ENCODE measurements at regions not wholly inside any gene's neighbourhood (a gene's known extent, or its start where the extent isn't known, plus 50 kb on each side); places are given as distances from the start of the nearest gene placed in this dataset.

DNA sequence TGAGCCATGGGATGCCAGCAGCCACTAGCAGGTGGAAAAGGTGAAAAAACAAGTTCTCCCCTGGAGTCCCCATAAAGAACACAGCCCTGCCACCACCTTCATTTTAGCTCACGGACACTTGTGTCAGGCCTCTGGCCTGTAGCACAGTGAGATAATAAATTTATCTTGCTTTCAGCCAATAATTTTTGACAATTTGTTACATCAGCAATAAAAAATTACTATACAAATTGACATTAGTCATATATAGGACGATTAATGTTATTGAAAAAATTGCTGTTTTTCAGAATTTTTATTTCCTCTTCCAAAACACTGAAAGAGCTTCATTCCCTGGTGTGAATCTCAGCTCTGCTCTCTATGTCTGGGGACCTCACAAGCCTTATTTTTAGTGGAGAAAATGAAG, 152.9 kb upstream of the ETV3 start:
- Histone ChIP-seq H3K27me3 (peaks cover 19% of the 10 kb centered on the region), H3K36me3 (no peaks in the 10 kb centered on the region), H3K4me3 (ENCODE audit: low read depth, low read length) (no peak overlapping the region), H3K4me1 (no peaks in the 10 kb centered on the region), H3K9me3 (no peaks in the 10 kb centered on the region)
- no peak for DNase-seq
- TF ChIP-seq, protein P1, sequence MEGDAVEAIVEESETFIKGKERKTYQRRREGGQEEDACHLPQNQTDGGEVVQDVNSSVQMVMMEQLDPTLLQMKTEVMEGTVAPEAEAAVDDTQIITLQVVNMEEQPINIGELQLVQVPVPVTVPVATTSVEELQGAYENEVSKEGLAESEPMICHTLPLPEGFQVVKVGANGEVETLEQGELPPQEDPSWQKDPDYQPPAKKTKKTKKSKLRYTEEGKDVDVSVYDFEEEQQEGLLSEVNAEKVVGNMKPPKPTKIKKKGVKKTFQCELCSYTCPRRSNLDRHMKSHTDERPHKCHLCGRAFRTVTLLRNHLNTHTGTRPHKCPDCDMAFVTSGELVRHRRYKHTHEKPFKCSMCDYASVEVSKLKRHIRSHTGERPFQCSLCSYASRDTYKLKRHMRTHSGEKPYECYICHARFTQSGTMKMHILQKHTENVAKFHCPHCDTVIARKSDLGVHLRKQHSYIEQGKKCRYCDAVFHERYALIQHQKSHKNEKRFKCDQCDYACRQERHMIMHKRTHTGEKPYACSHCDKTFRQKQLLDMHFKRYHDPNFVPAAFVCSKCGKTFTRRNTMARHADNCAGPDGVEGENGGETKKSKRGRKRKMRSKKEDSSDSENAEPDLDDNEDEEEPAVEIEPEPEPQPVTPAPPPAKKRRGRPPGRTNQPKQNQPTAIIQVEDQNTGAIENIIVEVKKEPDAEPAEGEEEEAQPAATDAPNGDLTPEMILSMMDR (IDR thresholded peaks at IDR 0.05; ENCODE audit: low read depth, low read length), result no peak

DNA sequence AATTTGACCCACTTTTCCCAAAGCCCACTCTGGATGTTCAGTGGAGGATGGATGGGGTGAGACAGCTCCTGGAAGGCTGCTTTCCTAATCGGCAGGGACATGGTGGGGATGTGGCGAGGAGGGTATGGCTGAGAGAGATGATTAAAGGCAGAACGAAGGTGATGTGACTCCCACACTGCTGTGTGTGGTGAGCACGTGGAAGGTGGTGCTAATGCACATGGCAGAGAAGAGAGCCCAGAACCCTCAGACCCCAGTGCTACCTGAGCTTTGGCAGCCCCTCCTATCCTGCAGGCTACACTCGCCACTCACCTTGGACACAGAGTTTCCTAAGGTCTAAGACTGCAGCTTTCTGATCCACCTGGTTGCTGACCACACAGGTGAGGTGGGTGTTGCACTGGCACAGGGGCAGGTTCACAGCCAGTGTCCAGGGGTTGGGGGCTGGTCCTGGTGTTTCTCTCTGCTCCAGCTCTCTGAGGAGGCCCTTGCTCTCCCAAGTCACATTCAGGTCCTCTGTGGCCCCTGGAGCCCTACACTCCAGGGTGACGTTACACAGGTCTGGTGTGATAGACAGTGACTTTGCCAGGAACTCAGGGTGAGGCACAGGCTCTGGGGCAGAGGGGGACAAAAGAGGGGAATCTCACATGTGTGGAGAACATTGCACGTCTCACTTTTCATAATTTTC, 151.4 kb upstream of the ETV3 start:
- H3K9me3 ChIP-seq, result no peaks in the 10 kb centered on the region
- H3K36me3 ChIP-seq, result no peaks in the 10 kb centered on the region
- TF ChIP-seq, protein P1 (IDR thresholded peaks at IDR 0.05; ENCODE audit: low read depth, low read length), result no peak
- H3K27me3 ChIP-seq, result peaks cover 15% of the 10 kb centered on the region; the same call in 1 of the 2 replicates
- DNase-seq, result no peak
- H3K4me1 ChIP-seq, result no peaks in the 10 kb centered on the region
- H3K4me3 ChIP-seq (ENCODE audit: low read depth, low read length), result no peak overlapping the region

GRCh38 chr1:157288996-157289395, 150.8 kb upstream of the ETV3 start:
- H3K27me3 ChIP-seq, result peaks cover 15% of the 10 kb centered on the region; the same call in 1 of the 2 replicates
- no peak for DNase-seq
- TF ChIP-seq, protein P1 (IDR thresholded peaks at IDR 0.05; ENCODE audit: low read depth, low read length), result no peak

DNA sequence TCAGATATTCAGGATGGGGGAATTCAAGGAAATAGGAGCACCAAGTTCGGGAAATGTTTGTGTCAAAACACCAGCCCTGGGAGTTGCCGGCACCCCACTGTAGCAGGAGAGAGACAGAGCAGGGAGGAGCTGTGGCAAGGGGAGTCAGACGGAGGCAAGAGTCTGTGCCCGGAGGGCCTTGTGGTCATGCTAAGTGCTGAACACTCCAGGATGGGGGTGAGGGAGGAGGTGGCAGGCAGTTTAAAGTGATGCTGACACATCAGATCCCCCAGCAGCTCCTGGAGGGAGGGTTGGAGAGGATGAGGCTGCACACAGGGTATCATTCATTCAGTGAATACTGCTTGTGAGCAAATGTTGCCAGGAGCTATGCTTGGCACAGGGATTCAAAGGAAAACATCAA, 150.3 kb upstream of the ETV3 start:
- no peak for DNase-seq
- peaks cover 15% of the 10 kb centered on the region; the same call in 1 of the 2 replicates for H3K27me3 ChIP-seq

More at GRCh38 chr1:157288996-157289395, 150.8 kb upstream of the ETV3 start:
- Histone ChIP-seq H3K9me3 (no peaks in the 10 kb centered on the region), H3K4me1 (no peaks in the 10 kb centered on the region), H3K4me3 (ENCODE audit: low read depth, low read length) (no peak overlapping the region), H3K36me3 (no peaks in the 10 kb centered on the region)

DNA sequence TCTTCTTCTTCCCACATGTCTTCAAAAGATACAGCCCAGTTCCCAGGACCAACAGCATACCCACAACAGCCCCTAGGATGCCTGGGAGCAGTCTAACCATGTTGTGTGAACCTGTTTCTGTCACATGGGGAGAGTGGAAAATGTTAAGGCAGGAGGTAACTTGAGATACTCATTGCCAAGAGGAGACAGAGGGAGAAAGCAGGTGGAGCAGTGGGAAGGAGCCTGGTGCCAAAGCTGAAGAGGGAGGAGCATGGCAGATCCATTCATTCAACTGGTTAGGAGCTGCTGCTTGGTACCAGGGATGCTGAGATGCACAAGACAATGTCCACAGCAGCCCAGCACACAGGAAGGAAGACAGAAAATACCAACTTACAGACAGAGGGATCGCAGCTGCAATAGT, 149.8 kb upstream of the ETV3 start:
- Histone ChIP-seq H3K27me3 (peaks cover 15% of the 10 kb centered on the region; the same call in 1 of the 2 replicates), H3K9me3 (no peaks in the 10 kb centered on the region), H3K4me1 (no peaks in the 10 kb centered on the region), H3K4me3 (ENCODE audit: low read depth, low read length) (no peak overlapping the region), H3K36me3 (no peaks in the 10 kb centered on the region)
- DNase-seq, result no peak
- TF ChIP-seq, protein P1 (IDR thresholded peaks at IDR 0.05; ENCODE audit: low read depth, low read length), result no peak

More for the DNA sequence above, 150.3 kb upstream of the ETV3 start:
- H3K36me3 ChIP-seq, result no peaks in the 10 kb centered on the region
- no peaks in the 10 kb centered on the region for H3K9me3 ChIP-seq
- H3K4me3 ChIP-seq (ENCODE audit: low read depth, low read length), result no peak overlapping the region
- no peaks in the 10 kb centered on the region for H3K4me1 ChIP-seq
- TF ChIP-seq, protein P1 (IDR thresholded peaks at IDR 0.05; ENCODE audit: low read depth, low read length), result no peak

GRCh38 chr1:157287462-157287861, 149.3 kb upstream of the ETV3 start:
- no peak for DNase-seq
- no peak overlapping the region for H3K4me3 ChIP-seq (ENCODE audit: low read depth, low read length)

More at GRCh38 chr1:157287462-157287861, 149.3 kb upstream of the ETV3 start:
- Histone ChIP-seq H3K36me3 (no peaks in the 10 kb centered on the region), H3K9me3 (no peaks in the 10 kb centered on the region), H3K27me3 (peaks cover 15% of the 10 kb centered on the region; the same call in 1 of the 2 replicates), H3K4me1 (no peaks in the 10 kb centered on the region)
- TF ChIP-seq, protein P1 (IDR thresholded peaks at IDR 0.05; ENCODE audit: low read depth, low read length), result no peak

Measured in BE2C (cell line).